GM20000 (cell line): ENCODE measurements at regions not wholly inside any gene's neighbourhood (a gene's known extent, or its start where the extent isn't known, plus 50 kb on each side); places are given as distances from the start of the nearest gene placed in this dataset.

Experiments
- DNase-seq: peaks from one replicate; pipeline ENCODE4 v3.0.0; 2012; ENCODE audit warnings: low spot score
- TF ChIP-seq, protein P1 (sequence below): IDR thresholded peaks from 2 replicates; pipeline ENCODE4 v1.5.1; 2012; ENCODE audit warnings: mild to moderate bottlenecking, control low read depth; ENCODE audit errors: extremely low read depth, missing control alignments

DNA sequence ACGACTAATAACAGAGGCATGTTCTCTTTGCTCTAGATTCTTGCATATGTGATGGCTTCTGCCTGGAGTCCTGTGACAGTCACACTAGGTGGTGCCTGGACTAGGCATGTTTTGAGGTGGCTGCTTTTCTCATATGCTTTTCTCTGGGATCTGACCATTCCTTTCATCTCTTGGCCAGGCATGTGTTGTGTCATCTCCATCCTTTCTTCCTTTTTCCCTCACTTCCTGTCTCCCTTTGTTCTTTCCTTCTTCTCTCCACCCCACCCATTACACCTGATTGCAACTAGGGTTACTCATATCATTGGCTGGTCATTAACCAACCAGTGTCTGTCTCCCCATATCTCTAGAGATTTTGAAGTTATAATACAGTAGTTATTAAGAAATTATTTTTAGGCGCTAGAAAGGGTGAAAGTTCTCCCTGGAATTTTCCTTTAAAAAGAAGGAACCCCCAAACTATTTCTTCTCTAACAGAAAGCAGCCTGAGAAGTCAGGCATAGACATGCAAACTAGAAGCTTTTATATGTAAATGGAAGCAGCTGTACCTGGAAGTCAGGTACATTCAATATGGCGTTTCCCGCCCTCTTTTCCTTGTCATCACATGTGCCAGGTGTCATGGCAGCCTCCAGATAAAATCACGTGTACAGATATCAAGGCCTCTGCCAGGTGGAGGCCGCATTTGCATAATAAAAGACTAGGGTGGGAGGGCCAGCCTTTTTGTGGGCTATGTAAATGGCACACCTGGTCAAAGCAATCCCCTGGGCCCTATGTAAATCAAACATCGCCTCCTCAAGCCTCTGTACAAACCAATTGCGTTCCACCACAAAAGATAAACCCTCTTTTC is 220.4 kb upstream of the MEX3C start:
- TF ChIP-seq, protein P1, sequence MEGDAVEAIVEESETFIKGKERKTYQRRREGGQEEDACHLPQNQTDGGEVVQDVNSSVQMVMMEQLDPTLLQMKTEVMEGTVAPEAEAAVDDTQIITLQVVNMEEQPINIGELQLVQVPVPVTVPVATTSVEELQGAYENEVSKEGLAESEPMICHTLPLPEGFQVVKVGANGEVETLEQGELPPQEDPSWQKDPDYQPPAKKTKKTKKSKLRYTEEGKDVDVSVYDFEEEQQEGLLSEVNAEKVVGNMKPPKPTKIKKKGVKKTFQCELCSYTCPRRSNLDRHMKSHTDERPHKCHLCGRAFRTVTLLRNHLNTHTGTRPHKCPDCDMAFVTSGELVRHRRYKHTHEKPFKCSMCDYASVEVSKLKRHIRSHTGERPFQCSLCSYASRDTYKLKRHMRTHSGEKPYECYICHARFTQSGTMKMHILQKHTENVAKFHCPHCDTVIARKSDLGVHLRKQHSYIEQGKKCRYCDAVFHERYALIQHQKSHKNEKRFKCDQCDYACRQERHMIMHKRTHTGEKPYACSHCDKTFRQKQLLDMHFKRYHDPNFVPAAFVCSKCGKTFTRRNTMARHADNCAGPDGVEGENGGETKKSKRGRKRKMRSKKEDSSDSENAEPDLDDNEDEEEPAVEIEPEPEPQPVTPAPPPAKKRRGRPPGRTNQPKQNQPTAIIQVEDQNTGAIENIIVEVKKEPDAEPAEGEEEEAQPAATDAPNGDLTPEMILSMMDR: no peak
- DNase-seq: no peak

DNA sequence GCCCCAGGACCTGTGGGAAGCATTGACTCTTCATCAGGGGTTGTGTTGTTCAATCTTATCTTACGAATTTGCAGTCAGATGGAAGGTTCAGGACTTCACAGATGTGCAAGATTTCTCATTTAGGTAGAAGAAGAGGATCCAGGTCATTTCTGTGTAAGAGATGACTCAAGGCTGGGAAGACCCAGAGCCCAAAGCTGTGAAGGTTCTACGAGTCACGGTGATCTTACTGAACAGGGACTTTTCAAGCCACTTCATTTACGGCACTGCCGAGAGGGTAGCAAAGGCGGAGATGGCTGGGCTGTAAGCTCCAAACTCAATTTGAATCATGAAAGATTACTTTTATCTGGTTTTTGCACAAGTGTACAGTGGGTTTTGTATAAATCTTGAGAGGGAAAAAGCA is 228.0 kb upstream of the MEX3C start:
- peak; percentile 23 for DNase-seq

DNA sequence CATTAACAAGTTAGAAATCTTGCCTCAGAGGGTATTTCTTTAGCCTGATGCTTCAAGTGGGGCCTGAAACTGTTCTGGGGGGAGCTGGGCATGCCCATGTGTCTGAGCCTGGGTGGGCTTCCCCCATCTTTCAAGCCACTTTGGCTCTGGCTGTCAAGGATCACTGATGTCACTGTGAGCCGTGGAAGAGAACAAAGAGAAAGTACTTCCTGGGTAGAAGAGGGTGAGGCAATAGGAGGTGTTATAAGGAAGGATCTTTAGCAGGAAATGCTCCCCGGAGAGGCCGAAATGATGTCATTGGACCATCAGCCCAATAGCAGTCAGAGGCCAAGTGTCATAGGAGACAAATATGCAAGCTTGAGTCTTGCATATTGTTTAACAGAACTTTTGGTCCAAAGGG is 228.4 kb upstream of the MEX3C start:
- TF ChIP-seq, protein P1: no peak
- no peak for DNase-seq

More for the DNA sequence above, 228.0 kb upstream of the MEX3C start:
- TF ChIP-seq, protein P1: no peak

DNA sequence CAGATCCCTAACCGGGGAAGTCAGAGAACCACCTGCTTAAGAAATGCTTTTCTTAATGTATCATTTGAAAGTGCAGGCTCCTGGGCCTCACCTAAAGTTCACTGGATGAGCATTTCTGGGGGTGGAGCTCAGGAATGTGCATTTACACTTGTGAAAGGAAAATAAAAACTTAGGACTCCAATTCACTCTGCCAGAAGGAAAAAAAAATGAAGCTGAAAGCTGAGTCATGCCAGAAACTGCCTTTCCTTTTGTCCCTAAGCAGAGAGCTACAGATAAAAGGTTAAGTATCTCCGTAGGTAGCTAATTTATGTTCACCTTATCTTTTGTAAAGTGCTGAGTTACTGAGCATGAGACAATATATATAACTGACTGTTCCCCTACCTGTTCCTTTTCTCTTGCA is 229.5 kb upstream of the MEX3C start:
- no peak for DNase-seq
- TF ChIP-seq, protein P1: no peak

DNA sequence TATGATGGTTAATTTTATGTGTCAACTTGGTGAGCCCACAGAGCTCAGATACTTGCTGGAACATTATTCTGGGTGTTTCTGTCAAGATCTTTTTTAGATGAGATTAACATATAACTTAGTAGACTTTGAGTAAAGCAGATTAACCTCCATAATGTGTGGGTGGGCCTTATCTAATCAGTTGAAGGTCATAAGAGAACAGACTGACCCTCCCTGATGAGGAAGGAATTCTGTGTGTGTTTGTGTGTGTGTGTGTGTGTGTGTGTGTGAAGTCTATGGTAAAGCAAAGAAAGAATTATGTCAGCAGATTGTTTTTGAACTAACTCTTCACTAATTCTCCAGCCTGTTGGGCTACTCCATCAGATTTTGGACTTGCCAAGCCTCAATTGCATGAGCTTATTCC is 232.2 kb upstream of the MEX3C start:
- TF ChIP-seq, protein P1: no peak
- DNase-seq: no peak

DNA sequence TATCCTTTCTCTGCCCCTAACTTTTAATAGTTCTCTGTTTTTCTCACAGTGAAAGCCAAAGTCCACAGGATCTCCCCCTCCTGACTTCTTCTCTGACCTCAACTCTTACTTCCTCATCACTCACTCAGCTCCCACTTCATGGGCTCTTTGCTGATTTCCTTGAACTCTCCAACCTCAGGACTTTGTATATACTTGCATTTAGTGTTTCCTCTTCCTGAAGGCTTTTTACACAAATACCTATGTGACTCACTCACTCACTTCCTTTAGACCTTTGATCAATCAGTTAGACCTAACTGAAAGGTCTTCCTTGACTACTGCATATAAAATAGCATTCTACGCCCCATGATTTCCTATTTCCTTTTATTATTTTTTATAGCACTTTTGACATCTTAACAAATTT is 233.1 kb upstream of the MEX3C start:
- TF ChIP-seq, protein P1: no peak
- DNase-seq: no peak

DNA sequence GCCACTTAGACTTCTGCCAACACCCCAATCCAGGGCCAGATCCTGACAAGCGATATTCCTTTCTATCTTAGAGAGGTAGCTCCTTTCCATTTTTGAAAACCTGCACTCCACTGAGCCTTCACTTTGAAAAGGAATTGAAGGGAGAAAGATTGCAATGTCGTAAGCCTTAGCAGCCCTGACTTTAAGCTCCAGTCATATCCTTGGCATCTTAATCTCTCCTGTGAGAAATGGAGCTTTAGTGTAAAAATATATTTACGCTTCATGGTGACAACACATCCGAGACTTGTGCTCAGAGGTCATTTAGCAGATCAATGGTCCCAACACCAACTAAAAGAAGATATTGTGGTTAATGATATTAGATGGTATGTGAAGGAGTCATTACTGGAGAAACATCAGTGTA is 235.8 kb upstream of the MEX3C start:
- no peak for DNase-seq
- TF ChIP-seq, protein P1: no peak
